Psoas muscle (tissue), 7 donors: ENCODE measurements at regions not wholly inside any gene's neighbourhood (a gene's known extent, or its start where the extent isn't known, plus 50 kb on each side); places are given as distances from the start of the nearest gene placed in this dataset.

ENCODE experiments used
- ATAC-seq, 4 donors: fragments of 200-7000 bp; cut with Tn5 transposase; one replicate each; pipeline ENCODE4 v1.9.1; 2020; ENCODE audit warnings: moderate library complexity in 3 of 4, mild to moderate bottlenecking in 2 of 4
- DNase-seq, 2 donors: peaks; one replicate each; pipeline ENCODE4 v3.0.0-alpha.2; 2020
- H3K27ac ChIP-seq: fragments of 200-600 bp; one replicate; pipeline ENCODE4 v1.8.0; 2022
- H3K27me3 ChIP-seq, 3 donors: fragments of 200-600 bp in 1 of 3; one replicate each; pipeline versions ENCODE4 v1.6.1 to v1.8.0; 2013 to 2022; ENCODE audit warnings: low read length in 2 of 3, mild to moderate bottlenecking in 2 of 3, moderate library complexity in 1 of 3; ENCODE audit not compliant: insufficient read depth in 3 of 3
- H3K36me3 ChIP-seq, 2 donors: fragments of 200-600 bp in 1 of 2; one replicate each; pipeline versions ENCODE4 v1.6.1 to v1.8.0; 2013 to 2022; ENCODE audit warnings: low read depth in 1 of 2, mild to moderate bottlenecking in 1 of 2, moderate library complexity in 1 of 2; ENCODE audit not compliant: insufficient read depth in 1 of 2
- H3K4me1 ChIP-seq: fragments of 200-600 bp; one replicate; pipeline ENCODE4 v1.8.0; 2022
- H3K4me3 ChIP-seq: fragments of 200-600 bp; one replicate; pipeline ENCODE4 v1.8.0; 2022; ENCODE audit warnings: mild to moderate bottlenecking
- H3K9me3 ChIP-seq: fragments of 200-600 bp; one replicate; pipeline ENCODE4 v1.8.0; 2022
- CTCF ChIP-seq: fragments of 200-600 bp; IDR thresholded peaks from one replicate; pipeline ENCODE4 v1.8.0; 2022; ENCODE audit warnings: antibody characterized with exemption
- WGBS, 3 donors: extraction: QIAGEN DNeasy Blood & Tissue Kit; methylation state at CpG; one replicate each; pipeline versions ENCODE4 v1.1.6 to v1.1.7; 2013; 5-methylcytosine and 5-hydroxymethylcytosine counted together
- intact Hi-C, 2 donors: fragments of 100-400 bp; cut with DNase I; formaldehyde crosslinking; loops; one replicate each; pipeline versions ENCODE4 v1.11.0 to v1.14.2; 2022
- donor health status: healthy with polysubstance abuse.
- donor health status: DM: no; HTN: no; CAD: no; lungs with moderate emphysema.
- donor health status: Bipolar disorder and iron deficiency.
- donor health status: healthy.
- donor health status: DM: yes; HTN: yes; CAD: no.
- donor health status: DM: no; HTN: no; CAD: no.
- donor health status: DM: yes; HTN: yes; CAD: no.

- intact Hi-C loops = no loop called here
- DNase-seq (no peak), ATAC-seq (no peak)
- TF ChIP-seq CTCF = no peak
- Histone ChIP-seq H3K4me3 (no peak overlapping the region), H3K9me3 (no peaks in the 10 kb centered on the region), H3K27ac (no peak overlapping the region), H3K36me3 (no peaks in the 10 kb centered on the region), H3K4me1 (no peaks in the 10 kb centered on the region), H3K27me3 (no peaks in the 10 kb centered on the region)
- WGBS, 3 donors = 49 to 62% (median 57%) methylated on average over 5 of the region's 5 CpGs
These were observed 518.7 kb downstream of the MCTP2 start for GRCh38 chr15:94749811-94750617.

- Histone ChIP-seq H3K36me3 (no peaks in the 10 kb centered on the region), H3K4me1 (no peaks in the 10 kb centered on the region), H3K9me3 (no peaks in the 10 kb centered on the region), H3K4me3 (no peak overlapping the region), H3K27ac (no peak overlapping the region), H3K27me3 (no peaks in the 10 kb centered on the region)
- intact Hi-C loops = no loop called here
- no peak for TF ChIP-seq CTCF
- no peak for DNase-seq
- no peak for ATAC-seq
- 71 to 88% (median 73%) methylated on average over 2 of the region's 2 CpGs for WGBS, 3 donors
These were observed 529.0 kb downstream of the MCTP2 start for GRCh38 chr15:94760348-94760747.

GRCh38 chr15:94761574-94761973 is 530.2 kb downstream of the MCTP2 start:
- TF ChIP-seq CTCF = no peak
- Histone ChIP-seq H3K9me3 (no peaks in the 10 kb centered on the region), H3K4me1 (no peaks in the 10 kb centered on the region), H3K4me3 (no peak overlapping the region), H3K27me3 (no peaks in the 10 kb centered on the region), H3K36me3 (no peaks in the 10 kb centered on the region), H3K27ac (no peak overlapping the region)
- no peak for ATAC-seq
- intact Hi-C loops = no loop called here
- 76 to 88% (median 83%) methylated on average over 1 of the region's 1 CpG for WGBS, 3 donors
- no peak for DNase-seq

- DNase-seq (no peak), ATAC-seq (no peak)
- no peak for TF ChIP-seq CTCF
- Histone ChIP-seq H3K4me3 (no peak overlapping the region), H3K27me3 (peaks cover 0 to under 1% (median 0%) of the 10 kb centered on the region in 3 donors), H3K36me3 (no peaks in the 10 kb centered on the region), H3K4me1 (no peaks in the 10 kb centered on the region), H3K27ac (no peak overlapping the region), H3K9me3 (no peaks in the 10 kb centered on the region)
- WGBS, 3 donors = 47 to 62% (median 57%) methylated on average over 2 of the region's 2 CpGs
- intact Hi-C loops = no loop called here
These were observed 537.7 kb downstream of the MCTP2 start for GRCh38 chr15:94769089-94769488.

- Histone ChIP-seq H3K4me3 (no peak overlapping the region), H3K9me3 (no peaks in the 10 kb centered on the region), H3K36me3 (no peaks in the 10 kb centered on the region), H3K4me1 (no peaks in the 10 kb centered on the region), H3K27ac (no peak overlapping the region), H3K27me3 (peaks cover 0 to 2% (median 0%) of the 10 kb centered on the region in 3 donors)
- DNase-seq (no peak), ATAC-seq (no peak)
- 88 to 91% (median 91%) methylated on average over 10 of the region's 10 CpGs for WGBS, 3 donors
- intact Hi-C loops = no loop called here
- no peak for TF ChIP-seq CTCF
These were observed 538.8 kb downstream of the MCTP2 start for GRCh38 chr15:94770199-94770598.
